ENCODE measurements at regions not wholly inside any gene's neighbourhood (a gene's known extent, or its start where the extent isn't known, plus 50 kb on each side); places are given as distances from the start of the nearest gene placed in this dataset.

GRCh38 chr9:106075960-106076327, 381.6 kb downstream of the TMEM38B start:
- Mint-ChIP-seq H3K4me1 (no peaks in the 10 kb centered on the region), H3K9me3 (0 out of 2 replicates have a peak, but pooled peaks cover 4% of the 10 kb centered on the region), H3K36me3 (no peaks in the 10 kb centered on the region), H3K27me3 (ENCODE audit: low read depth) (no peaks in the 10 kb centered on the region), H3K4me3 (no peak overlapping the region), H3K27ac (no peak overlapping the region)
- ChIA-PET POLR2A (no interaction called here), CTCF (no interaction called here)
- ATAC-seq (no peak), DNase-seq (ENCODE audit: low spot score) (no peak)
- TF ChIP-seq ELF4 (CRISPR knock-in tag; IDR thresholded peaks at IDR 0.05; ENCODE audit: low read depth) (no peak), ATF1 (CRISPR knock-in tag; IDR thresholded peaks at IDR 0.05) (no peak), PRDM15 (CRISPR knock-in tag; IDR thresholded peaks at IDR 0.05) (no peak), ZNF317 (CRISPR knock-in tag; IDR thresholded peaks at IDR 0.05; ENCODE audit: borderline replicate concordance, low read depth) (no peak), CREM (CRISPR knock-in tag; IDR thresholded peaks at IDR 0.05) (no peak), CTCF (IDR thresholded peaks at IDR 0.05) (no peak), NFATC4 (CRISPR knock-in tag; IDR thresholded peaks at IDR 0.05) (no peak), ATF6 (CRISPR knock-in tag; IDR thresholded peaks at IDR 0.05) (no peak)

- no peak for ATAC-seq
- ChIA-PET CTCF (no interaction called here), POLR2A (no interaction called here)
- no peak for DNase-seq (ENCODE audit: low spot score)
- Mint-ChIP-seq H3K27ac (no peak overlapping the region), H3K36me3 (no peaks in the 10 kb centered on the region), H3K4me1 (no peaks in the 10 kb centered on the region), H3K27me3 (ENCODE audit: low read depth) (no peaks in the 10 kb centered on the region), H3K9me3 (0 out of 2 replicates have a peak, but pooled peaks cover 4% of the 10 kb centered on the region), H3K4me3 (no peak overlapping the region)
- TF ChIP-seq ZNF263 (CRISPR knock-in tag; IDR thresholded peaks at IDR 0.05; ENCODE audit: low read depth) (no peak), USF1 (CRISPR knock-in tag; IDR thresholded peaks at IDR 0.05) (no peak), PRDM15 (CRISPR knock-in tag; IDR thresholded peaks at IDR 0.05) (no peak), ZNF423 (CRISPR knock-in tag; IDR thresholded peaks at IDR 0.05) (no peak), ZBTB43 (CRISPR knock-in tag; IDR thresholded peaks at IDR 0.05) (no peak)
Observed at GRCh38 chr9:106076711-106077110, 382.4 kb downstream of the TMEM38B start.

All from WTC11 (cell line).